IMR-90 (cell line): ENCODE measurements at regions not wholly inside any gene's neighbourhood (a gene's known extent, or its start where the extent isn't known, plus 50 kb on each side); places are given as distances from the start of the nearest gene placed in this dataset.
A peak's percentile ranks its signal among the peaks of the same experiment; 100 is the strongest.

Source experiments
- ATAC-seq: fragments of 200-7000 bp; cut with Tn5 transposase; 2 replicates; pipeline ENCODE4 v1.9.1; 2020; ENCODE audit warnings: low read depth, mild to moderate bottlenecking, moderate library complexity
- BruUV-seq: library from RNA; stranded (reverse); fragments of 400-500 nt; replicated peaks from 2 replicates; lab custom pipeline; 2021; lab: Mats Ljungman, UMichigan
- CTCF ChIA-PET: fragments of 300-600 bp; formaldehyde crosslinking; extraction: SDS; loops from one replicate; lab custom pipeline; 2021; ENCODE audit warnings: antibody characterized with exemption; lab: Yijun Ruan, JAX
- POLR2A ChIA-PET: fragments of 300-600 bp; sonication (Branson Sonifier 250); formaldehyde crosslinking; loops from one replicate; lab custom pipeline; 2022; ENCODE audit warnings: antibody characterized with exemption; ENCODE audit not compliant: unreplicated experiment; lab: Charles Lee
- DNase-seq: peaks from one replicate; pipeline ENCODE4 v3.0.0; 2013
- H2AFZ ChIP-seq: replicated peaks from 2 replicates; pipeline ENCODE3; 2013; ENCODE audit warnings: low read length, mild to moderate bottlenecking; ENCODE audit not compliant: poor library complexity
- H2AK5ac ChIP-seq: 2 replicates; pipeline ENCODE4 v1.6.1; 2013; ENCODE audit warnings: low read depth, low read length, inconsistent platforms
- H2AK9ac ChIP-seq: replicated peaks from 2 replicates; pipeline ENCODE3; 2013; ENCODE audit warnings: mild to moderate bottlenecking, low read depth, low read length, moderate library complexity; ENCODE audit not compliant: poor library complexity
- H2BK120ac ChIP-seq: 2 replicates; pipeline ENCODE4 v1.6.1; 2013; ENCODE audit warnings: low read depth, low read length, inconsistent platforms
- H2BK15ac ChIP-seq: 3 replicates; pipeline ENCODE4 v1.6.1; 2013; ENCODE audit warnings: low read depth, low read length, inconsistent platforms
- H2BK20ac ChIP-seq: 2 replicates; pipeline ENCODE4 v1.6.1; 2013; ENCODE audit warnings: low read depth, mild to moderate bottlenecking, inconsistent platforms, low read length, moderate library complexity
- H2BK5ac ChIP-seq: 2 replicates; pipeline ENCODE4 v1.6.1; 2013; ENCODE audit warnings: mild to moderate bottlenecking, low read depth, low read length, inconsistent platforms; ENCODE audit not compliant: poor library complexity, severe bottlenecking
- H3K14ac ChIP-seq: replicated peaks from 2 replicates; pipeline ENCODE4 v1.6.1; 2013; ENCODE audit warnings: low read depth, low read length, inconsistent platforms
- H3K18ac ChIP-seq: 2 replicates; pipeline ENCODE4 v1.6.1; 2013; ENCODE audit warnings: low read depth, low read length, control low read depth
- H3K23ac ChIP-seq: 2 replicates; pipeline ENCODE4 v1.6.1; 2013; ENCODE audit warnings: low read depth, low read length, inconsistent platforms
- H3K27ac ChIP-seq: 2 replicates; pipeline ENCODE4 v1.5.1; 2013; ENCODE audit warnings: mild to moderate bottlenecking, control low read depth, low read length; ENCODE audit not compliant: insufficient read depth
- H3K27me3 ChIP-seq: 2 replicates; pipeline ENCODE4 v1.6.1; 2013; ENCODE audit warnings: low read length; ENCODE audit not compliant: control insufficient read depth, insufficient read depth
- H3K36me3 ChIP-seq: 2 replicates; pipeline ENCODE4 v1.6.1; 2013; ENCODE audit warnings: low read length, mixed read lengths; ENCODE audit not compliant: control insufficient read depth, insufficient read depth
- H3K4ac ChIP-seq: 2 replicates; pipeline ENCODE4 v1.6.1; 2013; ENCODE audit warnings: low read depth, low read length, inconsistent platforms
- H3K4me1 ChIP-seq: 2 replicates; pipeline ENCODE4 v1.6.1; 2013; ENCODE audit warnings: low read length, mixed read lengths; ENCODE audit not compliant: control insufficient read depth, insufficient read depth
- H3K4me2 ChIP-seq: 2 replicates; pipeline ENCODE4 v1.6.1; 2013; ENCODE audit warnings: low read depth, mild to moderate bottlenecking, control low read depth, low read length, moderate library complexity
- H3K4me3 ChIP-seq: 2 replicates; pipeline ENCODE4 v1.5.1; 2013; ENCODE audit warnings: low read depth, mild to moderate bottlenecking, control low read depth, low read length, moderate library complexity; ENCODE audit not compliant: insufficient read depth
- H3K56ac ChIP-seq: 2 replicates; pipeline ENCODE4 v1.6.1; 2013; ENCODE audit warnings: low read length, inconsistent platforms; ENCODE audit not compliant: insufficient read depth; ENCODE audit errors: extremely low read depth
- H3K79me1 ChIP-seq, 2 experiments: 2 replicates each; pipeline ENCODE4 v1.6.1; 2013; ENCODE audit warnings: low read length in 2 of 2, inconsistent platforms in 1 of 2, low read depth in 1 of 2
- H3K9ac ChIP-seq: 2 replicates; pipeline ENCODE4 v1.6.1; 2013; ENCODE audit warnings: low read depth, low read length, control low read depth
- H3K9me1 ChIP-seq: 2 replicates; pipeline ENCODE4 v1.6.1; 2013; ENCODE audit warnings: low read length, inconsistent platforms; ENCODE audit not compliant: insufficient read depth
- H3K9me3 ChIP-seq: 2 replicates; pipeline ENCODE4 v1.6.1; 2013; ENCODE audit warnings: low read length; ENCODE audit not compliant: control insufficient read depth, insufficient read depth
- H4K20me1 ChIP-seq: 2 replicates; pipeline ENCODE4 v1.6.1; 2013; ENCODE audit warnings: low read length, inconsistent platforms; ENCODE audit not compliant: insufficient read depth
- H4K5ac ChIP-seq: 2 replicates; pipeline ENCODE4 v1.6.1; 2013; ENCODE audit warnings: mild to moderate bottlenecking, low read depth, low read length, control low read depth
- H4K8ac ChIP-seq, 2 experiments: 2 replicates each; pipeline ENCODE4 v1.6.1; 2013; ENCODE audit warnings: low read depth in 2 of 2, low read length in 2 of 2, control low read depth in 1 of 2, inconsistent platforms in 1 of 2
- H4K91ac ChIP-seq: 2 replicates; pipeline ENCODE4 v1.6.1; 2013; ENCODE audit warnings: low read depth, low read length, inconsistent platforms; ENCODE audit not compliant: insufficient read depth
- BHLHE40 ChIP-seq: fragments of 150-350 bp; IDR thresholded peaks from 2 replicates; pipeline ENCODE4 v1.6.1; 2016; ENCODE audit warnings: mild to moderate bottlenecking, low read depth, low read length
- CEBPB ChIP-seq: IDR thresholded peaks from 2 replicates; pipeline ENCODE4 v1.6.1; 2012; ENCODE audit warnings: low read depth, low read length, improper control_type of control experiment
- CHD1 ChIP-seq: IDR thresholded peaks from 2 replicates; pipeline ENCODE4 v1.6.1; 2012; ENCODE audit warnings: low read depth, low read length, improper control_type of control experiment
- CTCF ChIP-seq: conservative IDR thresholded peaks from 2 replicates; pipeline ENCODE4 v1.5.1; 2012; ENCODE audit warnings: mild to moderate bottlenecking, low read depth, low read length, improper control_type of control experiment
- ELK1 ChIP-seq: fragments of 150-350 bp; IDR thresholded peaks from 2 replicates; pipeline ENCODE4 v1.6.1; 2016; ENCODE audit warnings: low read depth, mild to moderate bottlenecking, low read length, moderate library complexity, borderline replicate concordance
- FOS ChIP-seq: fragments of 150-350 bp; IDR thresholded peaks from 2 replicates; pipeline ENCODE4 v1.6.1; 2016; ENCODE audit warnings: low read depth, low read length
- MAFK ChIP-seq: IDR thresholded peaks from 2 replicates; pipeline ENCODE4 v1.6.1; 2012; ENCODE audit warnings: low read depth, low read length, improper control_type of control experiment
- MAZ ChIP-seq: IDR thresholded peaks from 2 replicates; pipeline ENCODE4 v1.6.1; 2012; ENCODE audit warnings: low read depth, mild to moderate bottlenecking, low read length, improper control_type of control experiment, moderate library complexity, borderline replicate concordance
- MXI1 ChIP-seq: IDR thresholded peaks from 2 replicates; pipeline ENCODE4 v1.6.1; 2012; ENCODE audit warnings: low read depth, mild to moderate bottlenecking, low read length, moderate library complexity, borderline replicate concordance
- NFE2L2 ChIP-seq: fragments of 150-350 bp; IDR thresholded peaks from 2 replicates; pipeline ENCODE4 v1.6.1; 2016; ENCODE audit warnings: low read depth, mild to moderate bottlenecking, low read length
- POLR2A ChIP-seq: IDR thresholded peaks from 2 replicates; pipeline ENCODE4 v1.6.1; 2012; ENCODE audit warnings: mild to moderate bottlenecking, low read depth, low read length
- RAD21 ChIP-seq: IDR thresholded peaks from 2 replicates; pipeline ENCODE4 v1.6.1; 2012; ENCODE audit warnings: low read length, improper control_type of control experiment
- RCOR1 ChIP-seq: IDR thresholded peaks from 2 replicates; pipeline ENCODE4 v1.6.1; 2012; ENCODE audit warnings: mild to moderate bottlenecking, low read length, improper control_type of control experiment; ENCODE audit not compliant: insufficient replicate concordance
- RFX5 ChIP-seq: IDR thresholded peaks from 2 replicates; pipeline ENCODE4 v1.8.0; 2012; ENCODE audit warnings: low read depth, mild to moderate bottlenecking, low read length, moderate library complexity
- SMC3 ChIP-seq: fragments of 150-350 bp; IDR thresholded peaks from 2 replicates; pipeline ENCODE4 v1.6.1; 2016; ENCODE audit warnings: low read depth, mild to moderate bottlenecking, antibody characterized with exemption, low read length, moderate library complexity
- dilution Hi-C: fragments of 300-500 bp; cut with HindIII; formaldehyde crosslinking; loops from one replicate; pipeline ENCODE4 v1.14.3; 2018; ENCODE audit warnings: low sequenced_read_pairs; ENCODE audit not compliant: unreplicated experiment
- in situ Hi-C: fragments of 300-500 bp; cut with MboI; formaldehyde crosslinking; loops from 3 replicates; pipeline ENCODE4 v1.14.3; 2019; ENCODE audit warnings: low sequenced_read_pairs, inconsistent platforms, mixed read lengths
- intact Hi-C: fragments of 100-400 bp; cut with micrococcal nuclease; formaldehyde crosslinking; loops from 2 replicates; pipeline ENCODE4 v1.10.0; 2022

GRCh38 chr6:12476484-12476883 is 186.3 kb downstream of the EDN1 start:
- Histone ChIP-seq H3K4me3 (no peak overlapping the region), H3K23ac (no peak overlapping the region), H2BK20ac (peak overlapping the region; percentile 59; the same call in 1 of the 2 replicates), H3K4ac (no peak overlapping the region), H4K5ac (no peak overlapping the region), H2AFZ (no peak overlapping the region), H3K9me1 (no peaks in the 10 kb centered on the region), H3K27me3 (no peaks in the 10 kb centered on the region), H3K4me1 (peaks cover 2% of the 10 kb centered on the region; the same call in 1 of the 2 replicates), H3K79me1 (no peaks in the 10 kb centered on the region), H4K20me1 (no peaks in the 10 kb centered on the region), H3K4me2 (no peak overlapping the region), H3K27ac (no peak overlapping the region), H3K9ac (no peak overlapping the region), H2BK5ac (no peak overlapping the region), H4K91ac (no peak overlapping the region), H4K8ac (peak overlapping the region in 1 of 2 experiments; percentile 10; a peak in 1 of 4 replicates), H3K36me3 (no peaks in the 10 kb centered on the region), H3K56ac (no peak overlapping the region), H2AK9ac (no peak overlapping the region), H2AK5ac (no peak overlapping the region), H3K18ac (no peak overlapping the region), H2BK120ac (0 out of 2 replicates have a peak overlapping the region, but pooled peaks have one; percentile 7), H3K14ac (no peak overlapping the region), H2BK15ac (peak overlapping the region; percentile 42; the same call in 1 of the 3 replicates), H3K9me3 (no peaks in the 10 kb centered on the region)
- ATAC-seq (no peak), DNase-seq (no peak)
- BruUV-seq, result no TSS peak
- intact Hi-C loops (no loop called here), dilution Hi-C loops (no loop called here), in situ Hi-C loops (no loop called here)
- POLR2A ChIA-PET, result no interaction called here
- TF ChIP-seq BHLHE40, result no peak
- no peak for TF ChIP-seq SMC3
- TF ChIP-seq FOS, result no peak
- TF ChIP-seq RAD21, result no peak
- TF ChIP-seq CHD1, result no peak
- no peak for TF ChIP-seq POLR2A
- TF ChIP-seq MAFK, result no peak
- TF ChIP-seq CTCF, result no peak
- no peak for TF ChIP-seq RFX5
- no peak for TF ChIP-seq RCOR1
- TF ChIP-seq CEBPB, result no peak
- TF ChIP-seq ELK1, result no peak
- TF ChIP-seq MXI1, result no peak
- TF ChIP-seq NFE2L2, result no peak
- no peak for TF ChIP-seq MAZ
- CTCF ChIA-PET, result no interaction called here
